Colonic mucosa (tissue), 4 donors: ENCODE measurements at regions not wholly inside any gene's neighbourhood (a gene's known extent, or its start where the extent isn't known, plus 50 kb on each side); places are given as distances from the start of the nearest gene placed in this dataset.

Experiments used
- DNase-seq: peaks from one replicate; pipeline ENCODE4 v3.0.0-alpha.2; 2020
- H3K27ac ChIP-seq: fragments of 200-600 bp; one replicate; pipeline ENCODE4 v1.8.0; 2021
- H3K27me3 ChIP-seq: fragments of 200-600 bp; one replicate; pipeline ENCODE4 v1.8.0; 2021
- H3K36me3 ChIP-seq: fragments of 200-600 bp; one replicate; pipeline ENCODE4 v1.8.0; 2021
- H3K4me1 ChIP-seq: fragments of 200-600 bp; one replicate; pipeline ENCODE4 v1.8.0; 2021; ENCODE audit warnings: mild to moderate bottlenecking
- H3K4me3 ChIP-seq: fragments of 200-600 bp; one replicate; pipeline ENCODE4 v1.8.0; 2021
- H3K9ac ChIP-seq, 2 donors: one replicate each; pipeline ENCODE4 v1.7.0; 2013; ENCODE audit warnings: control low read depth in 2 of 2, low read depth in 2 of 2, low read length in 2 of 2
- H3K9me3 ChIP-seq: fragments of 200-600 bp; one replicate; pipeline ENCODE4 v1.8.0; 2021
- intact Hi-C: fragments of 100-400 bp; cut with DNase I; formaldehyde crosslinking; loops from one replicate; pipeline ENCODE4 v1.14.1; 2022
- TF ChIP-seq, protein P1 (sequence below): fragments of 200-600 bp; IDR thresholded peaks from one replicate; pipeline ENCODE4 v1.8.0; 2022; ENCODE audit warnings: antibody characterized with exemption, mild to moderate bottlenecking
- donor health status: healthy.
- donor health status: DM: no; HTN: no; CAD: no.
- donor health status: DM: no; HTN: no; CAD: no.

- TF ChIP-seq, protein P1, sequence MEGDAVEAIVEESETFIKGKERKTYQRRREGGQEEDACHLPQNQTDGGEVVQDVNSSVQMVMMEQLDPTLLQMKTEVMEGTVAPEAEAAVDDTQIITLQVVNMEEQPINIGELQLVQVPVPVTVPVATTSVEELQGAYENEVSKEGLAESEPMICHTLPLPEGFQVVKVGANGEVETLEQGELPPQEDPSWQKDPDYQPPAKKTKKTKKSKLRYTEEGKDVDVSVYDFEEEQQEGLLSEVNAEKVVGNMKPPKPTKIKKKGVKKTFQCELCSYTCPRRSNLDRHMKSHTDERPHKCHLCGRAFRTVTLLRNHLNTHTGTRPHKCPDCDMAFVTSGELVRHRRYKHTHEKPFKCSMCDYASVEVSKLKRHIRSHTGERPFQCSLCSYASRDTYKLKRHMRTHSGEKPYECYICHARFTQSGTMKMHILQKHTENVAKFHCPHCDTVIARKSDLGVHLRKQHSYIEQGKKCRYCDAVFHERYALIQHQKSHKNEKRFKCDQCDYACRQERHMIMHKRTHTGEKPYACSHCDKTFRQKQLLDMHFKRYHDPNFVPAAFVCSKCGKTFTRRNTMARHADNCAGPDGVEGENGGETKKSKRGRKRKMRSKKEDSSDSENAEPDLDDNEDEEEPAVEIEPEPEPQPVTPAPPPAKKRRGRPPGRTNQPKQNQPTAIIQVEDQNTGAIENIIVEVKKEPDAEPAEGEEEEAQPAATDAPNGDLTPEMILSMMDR, result no peak
- no peak for DNase-seq
- intact Hi-C loops, result no loop called here
- Histone ChIP-seq H3K9ac (no peak overlapping the region), H3K36me3 (no peaks in the 10 kb centered on the region), H3K4me1 (no peaks in the 10 kb centered on the region), H3K9me3 (no peaks in the 10 kb centered on the region), H3K27me3 (no peaks in the 10 kb centered on the region), H3K27ac (no peak overlapping the region), H3K4me3 (no peak overlapping the region)
These were observed 62.9 kb upstream of the TUBA3E start for GRCh38 chr2:130261099-130261498.

DNA sequence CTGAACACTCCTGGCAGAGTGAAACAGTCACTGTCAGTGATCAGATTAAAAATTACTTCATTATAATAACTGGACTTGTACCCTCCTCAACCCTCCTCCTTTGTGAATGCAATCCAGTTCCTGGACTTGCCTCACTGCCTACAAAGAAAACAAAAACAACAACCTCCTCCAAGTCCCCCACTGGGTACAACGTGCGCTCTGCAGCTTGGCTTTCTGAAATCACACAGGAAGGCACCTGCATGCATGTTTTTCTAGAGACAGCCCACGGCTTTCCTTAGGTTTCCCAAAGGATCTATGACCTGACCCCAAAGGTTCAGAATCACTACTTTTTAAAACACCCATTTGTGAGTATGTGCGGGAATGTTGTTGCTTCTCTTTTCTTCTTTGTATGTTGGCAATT is 61.4 kb upstream of the TUBA3E start:
- H3K36me3 ChIP-seq, result no peaks in the 10 kb centered on the region
- no peak overlapping the region for H3K4me3 ChIP-seq
- H3K27me3 ChIP-seq, result no peaks in the 10 kb centered on the region
- H3K4me1 ChIP-seq, result no peaks in the 10 kb centered on the region
- TF ChIP-seq, protein P1, result no peak
- no peak for DNase-seq
- intact Hi-C loops, result no loop called here
- no peaks in the 10 kb centered on the region for H3K9me3 ChIP-seq
- no peak overlapping the region for H3K27ac ChIP-seq
- no peak overlapping the region for H3K9ac ChIP-seq

- Histone ChIP-seq H3K4me1 (no peaks in the 10 kb centered on the region), H3K9ac (no peak overlapping the region), H3K9me3 (no peaks in the 10 kb centered on the region), H3K36me3 (no peaks in the 10 kb centered on the region), H3K4me3 (no peak overlapping the region), H3K27me3 (no peaks in the 10 kb centered on the region), H3K27ac (no peak overlapping the region)
- intact Hi-C loops, result no loop called here
- DNase-seq, result no peak
- TF ChIP-seq, protein P1, result no peak
These were observed 60.1 kb upstream of the TUBA3E start for GRCh38 chr2:130258356-130258755.

GRCh38 chr2:130252880-130253645 is 54.8 kb upstream of the TUBA3E start:
- H3K9ac ChIP-seq, result peak overlapping the region; percentile 40 to 50
- intact Hi-C loops, result no loop called here
- peak overlapping the region; percentile 19 for H3K27ac ChIP-seq
- no peaks in the 10 kb centered on the region for H3K9me3 ChIP-seq
- TF ChIP-seq, protein P1, result no peak
- peak; percentile 82 for DNase-seq
- H3K4me3 ChIP-seq, result peak overlapping the region; percentile 48
- H3K36me3 ChIP-seq, result no peaks in the 10 kb centered on the region
- H3K4me1 ChIP-seq, result no peaks in the 10 kb centered on the region
- H3K27me3 ChIP-seq, result no peaks in the 10 kb centered on the region

GRCh38 chr2:130251873-130252620 is 53.8 kb upstream of the TUBA3E start:
- H3K4me1 ChIP-seq, result no peaks in the 10 kb centered on the region
- H3K9ac ChIP-seq, result no peak overlapping the region
- TF ChIP-seq, protein P1, result no peak
- no peak overlapping the region for H3K27ac ChIP-seq
- H3K36me3 ChIP-seq, result no peaks in the 10 kb centered on the region
- peak overlapping the region; percentile 48 for H3K4me3 ChIP-seq
- DNase-seq, result peak; percentile 37
- H3K9me3 ChIP-seq, result no peaks in the 10 kb centered on the region
- no peaks in the 10 kb centered on the region for H3K27me3 ChIP-seq
- intact Hi-C loops, result no loop called here
